DMS53 treated with DMSO at 0.1 percent for 48 hours (cell line): ENCODE measurements at regions not wholly inside any gene's neighbourhood (a gene's known extent, or its start where the extent isn't known, plus 50 kb on each side); places are given as distances from the start of the nearest gene placed in this dataset.

Experiments
- DNase-seq: peaks from one replicate; lab custom pipeline; 2025; ENCODE audit not compliant: unreplicated experiment; lab: John Stamatoyannopoulos, UW

- DNase-seq = no peak
These were observed 54.5 kb upstream of the TMEM18 start for GRCh38 chr2:731711-732110.

- no peak for DNase-seq
These were observed 52.2 kb upstream of the TMEM18 start for GRCh38 chr2:729376-729861.

GRCh38 chr2:728165-728564 lies 51.0 kb upstream of the TMEM18 start:
- DNase-seq = no peak

DNA sequence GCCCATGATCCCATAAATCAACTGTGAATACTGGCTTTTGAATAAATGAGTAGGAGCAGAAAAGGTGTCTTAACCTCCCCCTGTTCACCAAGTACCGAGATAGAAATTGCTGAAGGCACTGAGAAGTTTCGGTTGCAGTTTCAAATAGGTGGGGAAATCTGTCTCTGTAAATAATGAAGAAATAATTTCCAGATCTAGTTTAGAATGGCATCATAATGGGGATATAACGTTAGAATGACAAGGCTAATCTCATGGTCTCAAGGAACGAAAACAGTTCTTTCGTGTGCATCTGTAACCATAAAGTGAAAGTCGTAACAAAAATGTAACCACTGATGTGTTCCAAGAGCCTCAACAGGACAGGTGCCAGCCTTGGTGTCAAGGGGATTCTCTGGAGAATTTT lies 49.9 kb upstream of the TMEM18 start:
- no peak for DNase-seq
